K562 (cell line): ENCODE measurements at regions not wholly inside any gene's neighbourhood (a gene's known extent, or its start where the extent isn't known, plus 50 kb on each side); places are given as distances from the start of the nearest gene placed in this dataset.

Source experiments
- ATF3 ChIP-seq, 2 experiments: fragments of 450-650 bp in 1 of 2; sonication (generic) in 1 of 2; formaldehyde crosslinking in 1 of 2; IDR thresholded peaks in 1 of 2; conservative IDR thresholded peaks in 1 of 2; 2 replicates each; pipeline versions ENCODE4 v1.6.1 to v1.8.1; 2016 to 2023; ENCODE audit warnings: mild to moderate bottlenecking in 2 of 2, moderate library complexity in 2 of 2, inconsistent platforms in 1 of 2, missing genetic modification reagents in 1 of 2
- BRD9 ChIP-seq: fragments of 450-650 bp; IDR thresholded peaks from 2 replicates; pipeline ENCODE4 v1.6.1; 2018; ENCODE audit warnings: low read depth; ENCODE audit not compliant: partially characterized antibody
- CHD7 ChIP-seq: fragments of 200-600 bp; sonication (generic); IDR thresholded peaks from one replicate; pipeline ENCODE4 v1.6.1; 2012; ENCODE audit warnings: mild to moderate bottlenecking, low read depth, low read length, inconsistent platforms
- E4F1 ChIP-seq: fragments of 250-450 bp; sonication (Bioruptor Pico); IDR thresholded peaks from 2 replicates; pipeline ENCODE4 v1.5.0; 2021; ENCODE audit warnings: mild to moderate bottlenecking, borderline replicate concordance
- ETV1 ChIP-seq: fragments of 450-650 bp; conservative IDR thresholded peaks from 2 replicates; pipeline ENCODE4 v1.6.1; 2016; ENCODE audit warnings: missing genetic modification characterization, control low read depth, low read depth, missing compliant biosample characterization
- HMGN3 ChIP-seq: IDR thresholded peaks from 2 replicates; pipeline ENCODE4 v1.6.1; 2011; ENCODE audit warnings: borderline replicate concordance, low read depth, mild to moderate bottlenecking, mixed read lengths, low read length; ENCODE audit not compliant: insufficient read length; ENCODE audit errors: extremely low read depth
- MYC ChIP-seq, 2 experiments: fragments of 250-450 bp in 1 of 2; sonication (Bioruptor Pico) in 1 of 2; IDR thresholded peaks; 2 replicates each; pipeline versions ENCODE4 v1.5.1 to v1.6.1; 2012 to 2021; ENCODE audit warnings: low read depth in 2 of 2, borderline replicate concordance in 1 of 2, improper control_type of control experiment in 1 of 2, low read length in 1 of 2, mild to moderate bottlenecking in 1 of 2, moderate library complexity in 1 of 2
- PURB ChIP-seq: sonication (generic); formaldehyde crosslinking; IDR thresholded peaks from 2 replicates; pipeline ENCODE4 v1.9.0; 2021; ENCODE audit warnings: low read depth, mild to moderate bottlenecking, missing genetic modification reagents
- RBM15 ChIP-seq: fragments of 200-400 bp; formaldehyde crosslinking; IDR thresholded peaks from 2 replicates; pipeline ENCODE4 v1.6.1; 2018; ENCODE audit warnings: mild to moderate bottlenecking, low read length, moderate library complexity; ENCODE audit not compliant: insufficient read depth
- RBM39 ChIP-seq: fragments of 200-400 bp; formaldehyde crosslinking; optimal IDR thresholded peaks from 2 replicates; pipeline ENCODE3; 2018; ENCODE audit warnings: low read depth, low read length
- ZNF253 ChIP-seq: fragments of 250-450 bp; sonication (Bioruptor Pico); conservative IDR thresholded peaks from 2 replicates; pipeline ENCODE4 v1.6.1; 2021; ENCODE audit warnings: mild to moderate bottlenecking
- ZNF354B ChIP-seq: fragments of 250-450 bp; sonication (Bioruptor Pico); IDR thresholded peaks from 2 replicates; pipeline ENCODE4 v1.4.0; 2020

- TF ChIP-seq CHD7 = no peak
- no peak for TF ChIP-seq RBM39
- TF ChIP-seq BRD9 = no peak
- TF ChIP-seq PURB (CRISPR knock-in tag) = no peak
- no peak for TF ChIP-seq ZNF354B (CRISPR knock-in tag)
- TF ChIP-seq ZNF253 (CRISPR knock-in tag) = no peak
- TF ChIP-seq MYC (IDR thresholded peaks at IDR 0.05; ENCODE audit: low read depth, low read length) = peak; percentile 41; the same call in 1 of the 2 replicates
- no peak for TF ChIP-seq MYC (CRISPR knock-in tag; IDR thresholded peaks at IDR 0.05; ENCODE audit: borderline replicate concordance, low read depth)
- no peak for TF ChIP-seq HMGN3
- no peak; the same call in 1 of the 2 replicates for TF ChIP-seq ATF3 (IDR thresholded peaks at IDR 0.05)
- no peak for TF ChIP-seq ATF3 (CRISPR knock-in tag; conservative IDR thresholded peaks at IDR 0.05)
- TF ChIP-seq E4F1 (CRISPR knock-in tag) = no peak
- no peak for TF ChIP-seq RBM15
- no peak for TF ChIP-seq ETV1
Measured at GRCh38 chr3:18079739-18080138, 337.3 kb upstream of the TBC1D5 start (continued).
